ENCODE measurements at regions not wholly inside any gene's neighbourhood (a gene's known extent, or its start where the extent isn't known, plus 50 kb on each side); places are given as distances from the start of the nearest gene placed in this dataset.

DNA sequence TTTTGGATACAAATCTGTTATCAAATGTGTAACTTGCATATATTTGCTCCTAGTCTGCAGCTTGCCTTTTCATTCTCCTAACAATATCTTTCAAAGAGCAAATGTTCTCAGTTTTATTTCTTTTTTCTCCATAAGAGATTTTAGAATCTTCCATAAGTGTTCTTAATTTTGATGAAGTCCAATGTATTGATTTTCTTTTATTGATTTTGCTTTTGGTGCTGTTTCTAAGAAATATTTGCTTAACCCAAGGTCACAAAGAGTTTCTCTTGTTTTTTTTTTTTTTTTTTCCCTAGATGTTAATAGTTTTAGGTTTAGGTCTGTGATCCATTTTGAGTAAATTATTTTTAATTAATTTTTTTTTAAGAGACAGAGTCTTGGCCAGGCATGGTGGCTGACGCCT is 75.8 kb upstream of the SPRED2 start:
- DNase-seq: no peak

DNA sequence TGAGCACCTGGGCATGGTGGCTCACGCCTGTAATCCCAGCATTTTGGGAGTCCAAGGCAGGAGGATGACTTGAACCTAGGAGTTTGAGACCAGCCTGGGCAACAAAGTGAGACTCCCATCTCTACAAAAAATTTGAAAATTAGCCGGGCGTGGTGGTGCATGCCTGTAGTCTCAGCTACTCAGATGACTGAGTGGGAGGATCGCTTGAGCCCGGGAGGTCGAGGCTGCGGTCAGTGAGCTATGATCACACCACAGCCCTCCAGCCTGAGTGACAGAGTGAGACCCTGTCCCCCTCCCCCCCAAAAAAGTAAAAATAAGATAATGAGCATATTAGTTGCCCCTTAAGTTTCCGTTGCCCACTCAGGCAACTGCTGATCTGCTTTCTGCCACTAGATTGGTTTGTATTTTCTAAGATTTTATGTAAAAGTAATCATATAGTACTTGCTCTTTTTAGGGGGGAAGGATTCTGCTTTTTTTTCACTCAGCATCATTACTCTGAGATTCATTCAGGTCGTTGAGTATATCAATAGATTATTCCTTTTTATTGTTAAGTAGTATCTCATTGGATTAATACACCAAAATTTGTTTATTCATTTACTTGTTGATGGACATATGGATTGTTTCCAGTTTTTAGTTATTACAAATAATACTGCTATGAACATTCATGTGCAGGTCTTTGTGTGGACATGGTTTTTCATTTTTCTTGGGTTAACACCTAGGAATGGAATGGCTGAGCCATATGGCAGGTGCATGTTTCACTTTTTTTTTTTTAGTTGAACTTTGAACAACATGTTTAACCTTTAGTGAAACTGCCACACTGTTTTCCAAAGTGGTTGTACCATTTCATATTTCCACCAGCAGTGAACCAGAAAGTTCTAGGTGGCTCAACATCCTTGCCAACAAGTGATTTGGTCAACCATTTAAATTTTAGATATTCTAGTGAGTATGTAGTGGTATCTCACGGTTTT is 75.0 kb upstream of the SPRED2 start:
- no peak for DNase-seq

- DNase-seq: no peak
Observed at GRCh38 chr2:65504814-65505697, 72.7 kb upstream of the SPRED2 start.

DNA sequence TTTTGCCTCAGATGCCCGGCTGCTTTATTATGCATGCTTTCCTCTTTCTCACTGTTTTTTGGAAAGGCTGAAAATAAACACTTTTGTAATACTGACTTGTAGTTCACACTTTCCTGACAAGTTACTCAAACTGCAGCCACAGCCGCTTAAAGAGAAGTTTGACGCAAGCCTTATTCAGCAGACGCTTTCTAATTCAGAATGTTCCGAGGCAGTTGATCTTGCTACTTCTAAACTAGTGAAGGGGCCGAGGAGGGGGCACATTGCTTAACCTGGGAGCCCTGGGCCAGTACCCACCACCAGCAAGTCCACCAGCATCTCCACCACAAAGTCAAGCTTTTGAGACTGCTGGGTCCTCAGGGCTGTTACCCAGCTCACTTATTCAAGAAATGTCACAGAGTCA is 71.8 kb upstream of the SPRED2 start:
- DNase-seq: no peak

DNA sequence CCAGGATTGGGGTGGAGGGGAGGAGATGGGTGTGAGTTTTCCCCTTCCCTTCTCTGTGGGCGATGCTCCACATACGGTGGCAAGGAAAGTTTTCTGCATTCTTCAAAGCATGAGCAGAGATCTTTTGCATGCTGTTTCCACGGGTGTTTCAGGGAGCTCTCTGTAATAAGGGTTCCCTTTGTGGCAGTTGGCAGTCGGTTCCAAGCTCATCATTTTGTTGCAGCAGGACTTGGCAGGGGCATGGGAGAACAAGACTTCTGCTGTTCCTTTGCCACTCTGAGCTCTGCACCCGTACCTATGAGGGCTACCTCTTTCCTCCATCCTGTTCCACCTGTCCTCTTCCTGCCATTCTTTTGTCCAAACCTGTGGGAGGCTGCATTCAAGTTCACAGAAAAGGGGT is 71.3 kb upstream of the SPRED2 start:
- no peak for DNase-seq

- no peak for DNase-seq
Observed at GRCh38 chr2:65501836-65502235, 69.4 kb upstream of the SPRED2 start.

GRCh38 chr2:65501074-65501473 is 68.7 kb upstream of the SPRED2 start:
- no peak for DNase-seq

DNA sequence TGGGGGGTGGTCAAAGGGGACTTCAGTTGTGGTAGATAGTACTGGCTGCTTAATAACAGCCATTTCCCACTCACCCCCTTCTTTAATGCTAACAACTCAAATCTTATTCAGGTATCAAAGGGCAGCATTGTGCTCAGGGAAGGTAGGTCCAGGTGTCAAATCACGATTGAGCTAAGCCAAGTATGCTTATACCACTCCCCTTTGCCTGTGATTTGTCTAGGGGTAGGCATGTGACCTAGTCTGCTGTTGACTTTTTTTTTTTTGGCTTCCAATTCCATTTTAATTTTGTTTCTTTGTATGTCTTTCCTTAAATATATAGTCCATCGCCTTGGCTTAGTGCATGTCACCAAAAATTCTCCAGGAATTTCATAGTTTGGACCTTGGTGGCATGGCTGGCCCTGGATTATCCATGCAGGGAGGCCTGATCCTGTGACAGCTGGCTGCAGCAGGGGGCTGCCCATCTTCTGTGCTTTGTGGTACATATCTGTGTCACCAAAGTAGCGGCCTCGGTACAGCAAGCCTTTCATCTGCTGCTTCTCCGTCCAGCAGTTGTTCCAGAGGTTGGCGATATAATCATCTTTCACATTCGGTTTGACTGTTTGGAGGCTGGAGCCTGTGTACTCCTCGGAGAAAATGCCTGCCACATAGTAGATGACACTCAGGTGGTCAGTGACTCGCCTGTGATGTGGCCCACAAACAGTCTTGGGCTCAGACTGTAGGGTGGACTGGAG is 68.1 kb upstream of the SPRED2 start:
- DNase-seq: no peak

GRCh38 chr2:65499216-65499615 is 66.8 kb upstream of the SPRED2 start:
- no peak for DNase-seq

- DNase-seq: no peak
Observed at GRCh38 chr2:65498396-65498795, 66.0 kb upstream of the SPRED2 start.

- no peak for DNase-seq
Observed at GRCh38 chr2:65495251-65495877, 63.0 kb upstream of the SPRED2 start.

DNA sequence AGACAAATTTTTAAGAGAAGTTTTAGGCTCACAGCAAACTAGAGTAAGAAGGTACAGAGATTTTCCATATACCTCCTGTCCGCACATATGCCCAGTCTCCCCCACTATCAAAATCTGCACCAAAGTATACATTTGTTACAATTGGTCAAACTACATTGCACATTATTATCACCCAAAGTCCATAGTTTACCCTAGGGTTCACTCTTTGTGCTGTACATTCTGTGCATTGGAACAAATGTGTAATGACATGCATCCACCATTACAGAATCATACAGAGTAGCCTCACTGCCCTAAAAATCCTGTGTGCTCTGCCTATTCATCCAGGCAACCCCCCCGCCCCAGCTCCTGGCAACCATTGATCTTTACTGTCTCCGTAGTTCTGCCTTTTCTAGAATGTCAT is 61.7 kb upstream of the SPRED2 start:
- no peak for DNase-seq

GRCh38 chr2:65491381-65491905 is 59.0 kb upstream of the SPRED2 start:
- DNase-seq: no peak

DNA sequence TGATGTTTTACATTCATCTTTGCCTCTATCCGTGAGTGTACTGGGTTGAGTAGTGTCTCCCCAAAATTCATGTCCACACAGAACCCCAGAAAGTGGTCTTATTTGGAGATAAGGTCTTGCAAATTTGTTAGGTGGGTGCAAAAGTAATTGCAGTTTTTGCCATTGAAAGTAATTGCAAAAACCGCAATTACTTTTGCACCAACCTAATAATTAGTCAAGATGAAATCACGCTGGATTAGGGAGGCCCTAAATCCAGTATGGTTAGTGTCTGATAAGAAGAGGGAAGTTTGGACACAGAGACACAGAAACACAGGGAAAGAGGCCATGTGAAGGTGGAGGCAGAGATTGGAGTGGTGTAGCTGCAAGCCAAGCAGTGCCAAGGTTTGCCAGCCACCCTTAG is 57.8 kb upstream of the SPRED2 start:
- no peak for DNase-seq

DNA sequence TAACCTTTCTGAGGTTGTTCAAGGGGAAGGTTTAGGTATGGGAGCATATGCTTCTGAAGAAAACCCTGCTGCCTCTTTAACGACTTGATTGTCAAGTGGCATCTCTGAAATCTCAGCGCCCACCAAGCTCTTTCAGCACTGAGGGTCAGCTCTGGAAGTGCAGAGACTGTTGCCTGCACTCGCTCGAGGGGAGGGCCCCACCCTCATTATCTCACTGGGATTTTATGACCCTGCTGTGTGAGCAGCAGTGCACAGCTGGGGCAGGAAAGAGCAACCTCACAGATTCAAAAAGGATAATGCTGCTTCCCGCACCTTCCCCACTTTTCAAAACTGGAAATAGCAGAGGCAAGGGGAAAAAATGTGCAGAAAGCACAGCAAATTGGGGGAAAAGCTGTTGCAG is 56.9 kb upstream of the SPRED2 start:
- DNase-seq: no peak

GRCh38 chr2:65488527-65488926 is 56.1 kb upstream of the SPRED2 start:
- DNase-seq: no peak

DNA sequence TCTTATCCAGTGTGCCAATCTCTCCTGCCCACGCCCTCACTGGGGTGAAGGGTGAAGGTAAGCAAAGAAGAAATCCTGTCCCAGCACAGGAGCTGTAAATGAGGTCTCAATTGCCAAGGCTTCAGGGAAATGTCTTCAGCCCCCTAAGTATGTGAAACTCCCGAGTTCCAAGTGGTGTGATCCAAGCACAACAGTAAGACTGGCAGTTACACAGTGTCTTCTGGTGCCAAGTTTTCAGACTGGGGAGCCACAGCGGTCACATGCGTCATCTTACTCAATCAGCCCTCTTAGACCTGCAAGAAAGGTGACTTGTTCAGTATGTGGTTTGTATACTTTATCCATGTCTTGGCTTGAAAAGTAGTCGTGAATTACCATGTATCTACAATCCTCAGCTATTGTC is 55.0 kb upstream of the SPRED2 start:
- no peak for DNase-seq

- DNase-seq: no peak
Observed at GRCh38 chr2:65486802-65487201, 54.4 kb upstream of the SPRED2 start.

DNA sequence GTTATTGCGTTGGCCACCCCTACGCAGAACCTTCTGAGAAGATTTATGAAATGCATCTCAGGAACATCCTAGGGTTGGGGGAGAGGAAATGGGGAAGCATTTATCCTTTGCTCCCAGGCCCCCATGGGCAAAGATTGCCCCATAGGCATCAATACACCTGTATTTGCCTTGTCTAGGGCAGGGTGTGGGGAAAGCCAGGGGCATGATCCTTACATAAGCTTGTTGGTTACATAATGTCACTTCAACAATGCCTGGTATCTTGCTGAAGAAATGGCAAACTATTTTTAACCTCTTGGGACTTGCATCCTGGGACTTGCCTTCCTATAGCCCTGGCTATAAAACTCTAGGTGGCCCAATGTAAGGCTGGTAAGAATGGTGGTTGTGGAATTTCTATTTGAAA is 53.9 kb upstream of the SPRED2 start:
- DNase-seq: no peak

GRCh38 chr2:65485839-65486238 is 53.4 kb upstream of the SPRED2 start:
- no peak for DNase-seq

GRCh38 chr2:65483763-65484162 is 51.4 kb upstream of the SPRED2 start:
- DNase-seq: no peak

- no peak for DNase-seq
Observed at GRCh38 chr2:65482971-65483370, 50.6 kb upstream of the SPRED2 start.
